NCI-H748 treated with DMSO at 0.1 percent for 48 hours (cell line): ENCODE measurements at regions not wholly inside any gene's neighbourhood (a gene's known extent, or its start where the extent isn't known, plus 50 kb on each side); places are given as distances from the start of the nearest gene placed in this dataset.

Experiments
- DNase-seq: peaks from one replicate; lab custom pipeline; 2025; lab: John Stamatoyannopoulos, UW

DNA sequence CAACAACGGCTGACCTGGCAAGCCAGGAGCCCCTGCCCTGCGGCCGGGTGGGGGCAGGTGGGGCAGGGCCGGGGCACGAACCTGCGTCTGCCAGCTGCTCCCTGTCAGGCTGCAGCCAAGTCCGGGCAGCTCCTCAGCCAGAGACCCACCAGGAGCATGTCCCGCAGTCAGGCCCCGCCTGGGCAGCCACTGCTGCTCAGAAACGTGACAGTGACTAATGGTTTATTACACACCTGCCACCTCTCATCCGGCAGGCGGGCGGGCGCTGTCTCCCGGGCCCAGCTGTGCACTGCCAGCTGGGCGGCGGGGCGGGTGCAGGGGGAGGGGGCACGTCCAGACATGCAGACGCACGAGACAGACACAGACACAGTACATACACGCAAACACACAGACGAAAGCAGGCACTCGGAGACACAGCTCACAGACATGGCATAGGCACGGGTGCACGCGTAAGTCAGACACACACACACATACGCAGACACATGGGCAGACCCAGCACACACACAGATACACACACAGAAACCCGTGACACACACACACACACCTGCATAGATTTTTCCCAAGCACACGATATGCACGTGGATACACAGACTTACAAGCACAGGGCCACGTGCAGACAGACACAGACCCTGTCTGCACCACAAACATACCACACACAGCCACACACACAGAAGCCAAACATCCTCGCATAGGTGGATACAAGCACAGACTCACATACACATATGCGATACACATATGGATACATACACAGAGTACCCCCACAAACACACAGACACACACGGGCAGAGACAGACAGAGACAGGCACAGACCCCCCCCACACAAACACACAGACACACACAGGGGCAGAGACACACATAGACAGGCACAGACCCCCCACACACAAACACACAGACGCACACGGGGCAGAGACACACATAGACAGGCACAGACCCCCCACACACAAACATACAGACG is 248.3 kb upstream of the CIBAR2 start:
- peak; percentile 86 for DNase-seq

DNA sequence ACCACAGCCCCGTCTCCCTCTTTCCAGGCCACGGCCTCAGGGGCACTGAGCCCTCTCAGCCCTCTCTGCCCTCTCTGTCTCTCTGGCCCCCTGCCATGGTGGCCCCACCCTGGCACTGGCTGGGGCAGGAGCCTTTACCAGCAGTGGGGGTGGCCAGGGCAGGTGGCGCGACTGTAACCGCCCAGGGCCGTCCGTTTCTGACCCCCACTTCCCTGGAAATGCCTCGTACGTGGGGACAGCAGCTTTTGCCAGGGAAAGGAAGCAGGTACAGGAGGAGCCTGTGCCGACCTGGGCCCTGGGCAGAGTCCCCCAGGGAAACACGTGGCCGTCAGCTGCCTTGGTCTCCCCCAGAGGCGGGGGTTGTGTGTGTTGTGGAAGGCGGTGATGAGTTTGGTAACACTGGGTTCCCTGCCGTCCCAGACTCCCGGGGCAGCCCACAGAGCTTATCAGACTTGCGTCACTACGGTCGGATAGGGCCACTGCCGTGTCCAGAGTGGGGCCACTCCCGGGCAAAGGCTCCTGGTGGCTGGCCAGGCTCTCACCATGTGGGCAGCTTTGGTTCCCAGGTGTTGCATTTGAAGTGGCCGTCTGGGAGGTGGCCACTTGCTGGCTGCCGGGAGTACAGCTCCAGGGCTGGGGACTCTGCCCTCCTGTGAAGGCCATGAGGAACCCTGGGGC is 249.3 kb upstream of the CIBAR2 start:
- no peak for DNase-seq

DNA sequence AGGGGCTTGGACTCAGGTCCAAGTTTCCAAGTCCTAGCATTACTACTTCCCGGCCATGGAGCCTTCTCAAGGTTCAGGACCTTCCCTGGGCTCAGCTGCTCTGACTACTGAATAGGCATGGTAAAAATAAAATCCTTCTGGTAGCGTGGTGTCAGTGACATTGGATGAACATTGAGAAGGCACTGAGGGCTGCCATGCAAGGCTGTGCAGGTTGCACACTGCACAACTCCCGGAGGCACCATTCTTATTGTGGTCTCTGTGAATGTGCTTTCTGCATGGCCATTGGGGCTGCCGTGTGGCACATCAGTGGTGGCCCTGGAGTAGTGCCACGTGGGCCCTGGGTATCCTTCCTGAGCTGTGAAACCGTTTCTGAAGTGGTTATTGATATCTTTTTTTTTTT is 250.2 kb upstream of the CIBAR2 start:
- DNase-seq: no peak

DNA sequence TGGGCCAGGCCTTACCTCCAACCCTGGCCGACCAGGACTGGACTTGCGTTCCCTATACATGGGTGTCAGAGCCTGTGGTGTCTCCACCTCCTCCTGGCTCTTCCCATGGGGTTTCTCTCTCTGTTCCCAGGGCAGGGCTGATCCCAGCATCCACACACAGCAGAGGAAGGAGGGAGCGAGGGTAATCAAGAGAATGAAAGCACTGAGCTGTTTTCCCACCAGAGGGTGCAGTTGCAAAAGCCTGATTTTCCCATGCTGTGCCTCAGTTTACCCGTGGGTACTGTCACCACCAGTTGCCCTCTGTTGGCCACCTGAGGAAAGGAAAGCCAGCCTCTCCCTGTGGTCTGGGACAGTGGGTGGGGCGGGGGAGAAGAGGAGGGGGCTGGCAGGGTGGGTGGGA is 249.7 kb upstream of the GSE1 start:
- no peak for DNase-seq

DNA sequence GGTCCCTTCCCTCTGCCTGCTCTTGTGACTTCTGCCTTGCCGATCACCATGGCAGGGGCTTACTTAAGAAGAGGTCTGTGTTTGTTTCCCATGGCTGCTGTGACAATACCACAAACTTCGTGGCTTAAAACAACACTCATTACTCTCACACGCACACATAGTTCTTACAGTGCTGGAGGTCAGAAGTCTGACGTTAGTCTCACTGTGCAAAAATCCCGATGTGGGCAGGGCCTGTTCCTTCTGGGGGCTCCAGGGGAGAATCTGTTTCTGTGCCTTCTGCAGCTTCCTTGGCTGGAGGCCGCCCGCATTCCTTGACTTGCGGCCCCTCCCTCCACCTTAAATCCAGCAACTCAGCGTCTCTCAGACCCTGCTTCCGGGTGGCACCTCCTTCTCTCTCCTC is 249.2 kb upstream of the GSE1 start:
- no peak for DNase-seq

DNA sequence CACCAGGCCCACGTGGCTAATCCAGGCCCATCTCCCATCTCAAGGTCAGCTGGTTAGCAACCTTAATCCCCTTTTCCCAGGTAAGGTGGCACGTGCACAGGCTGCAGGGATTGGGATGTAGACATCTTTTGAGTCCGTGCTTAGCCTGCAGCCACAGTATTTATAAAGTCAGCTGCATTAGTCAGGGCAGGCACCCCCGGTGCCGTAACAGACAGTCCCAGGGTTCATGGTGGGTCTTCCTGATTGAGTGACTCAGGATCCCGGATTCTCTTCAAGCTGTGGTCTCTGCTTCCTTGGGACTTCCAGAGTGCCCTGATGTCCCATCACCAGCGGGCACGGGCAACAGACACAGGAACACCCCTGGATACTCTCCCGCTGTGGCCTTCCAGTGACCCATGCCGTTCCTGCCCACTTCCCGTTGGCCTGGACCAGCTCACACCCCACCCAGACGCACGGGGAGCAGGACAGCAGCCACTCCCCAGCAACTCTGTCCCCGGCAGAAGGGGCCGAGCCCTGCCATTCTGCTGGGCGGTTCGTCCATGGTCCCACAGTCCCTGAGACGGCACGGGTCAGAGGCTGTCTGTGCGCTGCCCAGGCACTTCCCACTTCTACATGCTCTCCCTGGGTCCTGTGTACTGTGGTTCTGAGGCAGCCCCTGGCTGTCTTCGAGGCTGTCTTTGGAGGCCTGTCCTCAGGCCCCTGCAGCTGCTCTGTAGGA is 248.6 kb upstream of the GSE1 start:
- DNase-seq: no peak

DNA sequence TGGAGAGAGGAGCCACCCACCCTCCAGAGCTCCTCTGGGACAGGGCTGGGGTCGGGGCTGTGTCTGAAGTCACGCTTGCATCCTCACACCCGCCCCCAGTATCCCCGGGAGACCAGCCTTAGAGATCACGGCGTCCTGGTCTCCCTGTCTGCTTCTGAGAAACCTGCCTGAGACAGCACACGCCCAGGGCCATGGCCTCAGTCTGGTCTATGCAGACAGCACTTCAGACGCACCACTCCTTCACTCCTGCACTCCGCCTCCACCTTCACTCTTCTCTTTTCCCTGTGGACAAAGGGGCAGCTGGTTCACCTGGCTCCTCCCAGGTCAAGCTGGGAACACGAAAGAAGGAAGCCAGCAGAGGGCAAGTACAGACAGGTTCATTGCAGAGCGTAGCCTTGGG is 248.0 kb upstream of the GSE1 start:
- no peak for DNase-seq

DNA sequence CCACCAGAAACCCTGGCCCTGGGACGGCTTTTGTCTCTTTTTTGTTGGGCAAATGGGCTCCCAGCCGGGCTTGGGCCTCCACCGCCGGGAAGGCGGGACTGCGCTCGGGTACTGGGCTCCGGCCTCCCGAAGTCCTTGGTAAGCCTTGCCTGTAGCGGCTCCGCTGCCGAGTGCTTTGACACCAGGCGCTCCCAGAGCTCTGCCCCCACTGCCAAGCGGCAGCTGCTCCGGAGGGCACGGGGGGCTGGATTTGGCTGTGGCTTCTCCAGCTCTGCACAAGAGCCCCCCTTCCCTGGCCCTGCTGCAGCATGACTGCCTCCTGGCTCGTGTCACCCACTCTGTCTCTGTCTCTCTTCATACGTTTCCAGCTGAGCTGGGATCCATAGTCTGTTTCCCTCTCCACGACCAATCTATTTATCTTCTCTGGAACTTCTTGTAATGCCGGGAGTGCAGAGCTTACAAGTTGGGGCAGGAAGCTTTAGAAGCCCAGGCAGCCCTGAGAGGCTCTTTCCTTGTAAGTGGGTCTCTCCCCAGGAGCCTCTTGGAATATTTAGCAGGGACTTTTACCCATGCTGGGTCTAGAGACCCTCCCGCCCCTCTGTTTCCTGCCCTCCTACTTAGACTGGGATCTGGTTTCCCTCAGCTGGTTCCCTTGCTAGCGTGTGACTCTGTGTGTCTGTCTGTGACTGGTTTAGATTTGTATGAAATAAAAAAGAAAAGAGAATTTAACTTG is 246.9 kb upstream of the GSE1 start:
- no peak for DNase-seq

DNA sequence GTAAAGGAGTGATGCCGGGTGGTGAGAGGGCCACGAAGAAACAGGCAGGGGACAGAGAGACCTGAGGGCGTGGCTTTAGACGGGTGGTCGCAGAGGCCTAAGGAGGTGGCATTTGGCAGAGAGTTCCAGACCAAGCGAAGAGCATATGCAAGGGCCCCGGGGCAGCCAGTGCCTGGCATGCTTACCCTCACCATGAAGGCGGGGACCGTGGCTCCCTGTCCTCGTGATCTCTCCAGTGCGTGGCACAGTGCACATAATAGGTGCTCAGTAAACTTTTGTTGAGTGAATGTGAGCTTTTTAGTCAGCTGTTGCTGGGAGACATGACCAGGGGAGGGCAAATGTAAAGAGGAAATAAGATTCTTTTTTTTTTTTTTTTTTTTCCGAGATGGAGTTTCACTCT is 245.6 kb upstream of the GSE1 start:
- no peak for DNase-seq

DNA sequence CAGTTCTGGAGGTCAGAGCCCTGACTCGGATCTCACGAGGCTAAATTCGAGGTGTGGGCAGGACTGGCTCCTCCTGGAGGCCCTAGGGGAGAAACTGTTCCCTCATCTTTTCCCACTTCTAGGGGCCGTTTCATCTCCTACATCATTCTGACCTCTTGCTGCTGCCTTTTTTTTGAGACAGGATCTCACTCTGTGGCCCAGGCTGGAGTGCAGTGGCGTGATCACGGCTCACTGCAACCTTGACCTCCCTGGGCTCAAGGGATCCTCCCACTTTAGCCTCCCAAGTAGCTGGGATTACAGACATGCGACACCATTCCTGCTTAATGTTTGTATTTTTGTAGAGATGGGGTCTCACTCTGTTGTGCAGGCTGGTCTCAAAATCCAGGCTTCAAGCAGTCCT is 244.1 kb upstream of the GSE1 start:
- DNase-seq: no peak

DNA sequence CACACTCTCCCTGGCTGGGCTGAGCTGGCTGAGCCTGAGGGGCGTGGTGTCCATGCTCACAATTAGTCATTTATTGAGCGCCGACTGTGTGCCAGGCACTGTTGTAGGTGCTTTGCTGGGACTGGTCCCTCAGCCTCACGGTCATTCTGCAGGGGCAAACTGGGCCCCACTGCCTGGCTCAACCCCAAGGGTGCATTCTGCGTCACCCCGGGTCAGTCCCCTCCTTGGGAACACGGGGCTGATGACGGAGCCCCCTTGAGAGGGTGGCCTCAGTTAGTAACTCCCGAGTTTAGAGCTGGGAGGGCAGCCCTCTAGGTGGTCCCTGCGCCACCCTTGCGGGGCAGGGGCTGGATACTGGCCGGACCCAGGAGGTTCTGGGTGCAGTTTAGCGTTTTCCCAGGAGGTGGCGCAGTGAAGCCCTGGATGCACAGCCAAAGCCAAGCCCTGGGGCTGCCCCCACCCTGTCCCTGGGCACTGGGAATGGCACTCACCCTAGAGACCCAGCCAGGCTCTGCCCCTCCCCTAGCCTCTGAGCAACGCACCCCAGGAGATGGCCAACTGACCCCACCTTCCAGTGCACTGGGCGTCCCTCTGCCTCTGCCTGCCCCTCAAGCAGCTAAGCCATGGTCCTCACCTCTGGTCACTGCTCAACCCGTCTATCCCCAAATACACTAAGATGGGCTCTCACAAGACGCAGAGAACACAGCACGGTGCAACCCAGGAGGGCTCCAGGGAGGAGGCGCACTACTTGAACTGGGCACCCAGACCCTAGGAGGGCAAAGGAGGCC is 243.2 kb upstream of the GSE1 start:
- no peak for DNase-seq

DNA sequence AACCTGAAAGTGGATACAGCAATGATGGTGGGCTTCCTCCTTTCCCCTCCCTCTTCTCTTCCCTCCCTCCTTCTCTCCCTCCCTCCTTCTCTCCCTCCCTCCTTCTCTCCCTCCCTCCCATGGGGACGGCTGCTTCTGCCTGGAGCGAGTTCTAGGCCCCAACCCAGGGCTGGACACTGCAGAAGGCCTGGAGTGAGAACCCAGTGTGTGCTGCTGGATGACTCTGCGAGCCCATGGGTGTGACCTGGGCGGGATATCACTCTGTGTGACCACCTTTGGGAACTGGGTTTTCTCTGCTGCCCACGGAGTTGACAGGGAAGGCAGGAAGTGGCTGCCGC is 242.6 kb upstream of the GSE1 start:
- DNase-seq: no peak

DNA sequence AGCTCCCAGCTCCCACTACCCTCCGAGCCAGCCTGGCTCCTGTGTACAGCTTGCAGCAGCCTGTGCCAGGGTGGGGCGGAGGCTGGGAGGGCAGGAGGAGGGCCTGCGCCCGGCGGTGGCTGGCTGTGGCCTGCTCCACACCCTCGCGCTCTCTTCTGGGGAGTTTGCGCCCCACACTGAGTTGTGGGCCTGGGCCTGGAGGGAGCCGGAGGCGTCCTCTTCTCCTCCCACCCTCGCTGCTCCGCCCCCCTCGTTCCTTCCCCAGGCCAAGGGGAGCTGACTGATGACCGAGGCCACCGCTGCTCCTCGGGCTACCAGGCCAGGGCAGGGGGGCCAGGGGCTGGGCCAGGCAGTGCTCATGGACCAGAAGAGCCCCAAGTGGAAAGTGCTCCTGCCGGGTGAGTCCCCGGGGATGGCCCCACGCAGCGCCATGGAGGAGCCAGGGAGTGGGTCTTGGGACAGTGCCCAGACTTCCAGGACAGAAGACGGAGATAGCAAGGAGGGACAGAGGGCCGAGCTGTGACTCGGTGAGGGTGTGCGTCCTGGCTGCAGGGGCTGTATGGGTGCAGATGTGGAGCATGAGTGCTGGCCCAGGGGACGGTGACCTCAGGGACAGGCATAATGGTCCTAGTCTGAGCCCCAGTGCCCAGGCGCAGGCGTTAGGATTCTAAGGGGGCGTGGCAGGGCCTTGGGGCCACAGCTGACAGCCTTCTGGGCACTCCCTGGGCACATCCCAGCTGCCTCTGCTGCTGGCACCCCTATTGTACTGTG is 242.1 kb upstream of the GSE1 start:
- no peak for DNase-seq

DNA sequence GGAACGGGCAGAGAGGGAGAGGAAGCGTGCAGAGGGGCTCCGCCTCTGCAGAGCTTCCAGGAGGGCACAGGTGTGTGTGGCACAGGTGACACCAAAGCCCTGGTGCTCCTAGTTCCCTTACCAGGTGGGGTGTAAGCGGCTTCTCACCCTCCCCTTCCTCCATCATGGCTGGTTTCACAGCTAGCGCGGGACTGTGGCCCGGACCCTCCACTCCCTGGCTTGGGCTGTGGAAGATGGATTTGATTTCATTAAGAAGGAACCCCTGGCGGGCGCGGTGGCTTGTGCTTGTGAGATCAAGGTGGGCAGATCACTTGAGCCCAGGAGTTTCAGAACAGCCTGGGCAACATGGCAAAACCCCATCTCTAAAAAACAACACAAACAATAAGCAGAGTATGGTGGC is 241.2 kb upstream of the GSE1 start:
- DNase-seq: no peak

DNA sequence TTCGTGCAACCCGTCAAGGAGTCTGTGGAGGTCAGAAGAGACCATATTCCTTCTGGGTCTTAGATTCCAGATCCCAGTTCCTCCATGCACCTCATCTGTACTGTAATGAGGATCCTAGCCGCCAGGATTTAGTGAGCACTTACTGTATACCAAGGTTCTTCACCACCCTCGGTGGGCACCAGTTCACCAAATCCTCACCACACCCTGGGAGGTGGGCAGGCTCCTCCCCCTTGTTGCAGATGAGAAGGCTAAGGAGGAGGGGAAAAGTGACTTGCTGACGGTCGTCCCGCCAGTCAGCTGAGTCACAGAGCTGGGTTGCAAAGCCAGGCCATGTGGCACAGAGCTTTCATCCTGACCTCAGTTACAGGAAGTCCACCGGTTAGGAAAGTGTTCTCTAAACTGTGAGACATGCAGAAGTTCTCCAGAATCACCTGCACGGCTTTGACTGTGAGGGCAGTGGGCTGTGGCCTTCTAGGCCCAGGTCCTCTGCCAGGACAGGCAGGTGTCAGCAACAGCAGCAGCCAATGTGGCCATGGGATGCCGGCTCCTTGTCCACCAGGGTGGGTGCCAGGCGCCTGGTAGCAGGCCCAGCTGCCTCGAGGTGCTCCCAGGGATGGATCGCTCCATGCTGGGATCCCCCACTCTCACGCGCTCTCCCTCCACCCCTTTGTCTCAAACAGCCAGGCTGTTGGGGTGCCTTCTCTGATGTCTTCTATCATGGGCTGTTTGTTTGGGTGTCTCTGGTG is 240.3 kb upstream of the GSE1 start:
- DNase-seq: no peak

DNA sequence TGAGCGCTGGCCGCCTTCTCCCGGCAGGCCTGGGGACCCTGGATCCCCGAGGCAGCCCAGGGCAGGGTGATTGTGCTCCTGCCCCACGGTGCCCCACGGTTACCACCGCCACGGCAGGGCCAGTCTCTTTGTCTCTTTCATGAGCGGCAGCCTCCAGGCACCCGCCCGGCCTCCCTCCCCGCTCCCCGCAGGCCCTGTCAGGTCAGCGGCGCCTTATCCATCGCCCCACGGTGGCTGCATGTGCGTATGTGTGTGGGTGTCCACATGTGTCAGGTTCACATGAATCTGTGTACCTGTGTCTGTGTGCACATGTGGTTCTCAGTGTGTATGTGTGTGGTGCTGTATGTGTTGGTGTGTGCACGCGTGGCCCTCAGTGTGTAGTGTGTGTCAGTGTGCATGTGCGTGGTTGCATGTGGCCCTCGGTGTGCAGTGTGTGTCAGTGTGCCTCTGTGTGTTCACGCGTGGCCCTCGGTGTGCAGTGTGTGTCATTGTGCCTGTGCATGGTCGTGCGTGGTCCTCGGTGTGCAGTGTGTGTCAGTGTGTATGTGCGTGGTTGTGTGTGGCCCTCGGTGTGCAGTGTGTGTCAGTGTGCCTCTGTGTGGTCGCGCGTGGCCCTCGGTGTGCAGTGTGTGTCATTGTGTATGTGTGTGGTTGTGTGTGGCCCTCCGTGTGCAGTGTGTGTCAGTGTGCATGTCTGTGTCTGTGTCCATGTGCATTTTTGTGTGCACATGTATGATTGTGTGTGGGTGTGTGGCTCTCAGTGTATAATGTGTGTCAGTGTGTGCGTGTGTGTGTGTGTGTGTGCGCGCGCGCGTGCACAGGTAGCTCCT is 239.2 kb upstream of the GSE1 start:
- DNase-seq: no peak

DNA sequence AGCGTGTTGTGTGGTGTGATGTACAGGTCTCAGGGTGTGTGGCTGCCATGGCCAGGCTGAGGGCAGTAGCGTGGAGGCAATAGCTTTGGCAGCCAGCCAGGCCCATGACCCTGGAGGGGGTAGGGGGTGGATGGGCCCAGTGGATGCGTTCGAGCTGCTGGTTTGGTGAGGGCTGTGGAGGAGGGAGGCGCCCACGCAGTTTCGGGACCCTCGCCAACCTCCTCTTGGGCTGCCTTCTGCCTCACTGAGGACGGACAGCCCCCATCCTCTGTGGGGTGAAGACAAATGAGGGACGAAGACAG is 238.6 kb upstream of the GSE1 start:
- no peak for DNase-seq

DNA sequence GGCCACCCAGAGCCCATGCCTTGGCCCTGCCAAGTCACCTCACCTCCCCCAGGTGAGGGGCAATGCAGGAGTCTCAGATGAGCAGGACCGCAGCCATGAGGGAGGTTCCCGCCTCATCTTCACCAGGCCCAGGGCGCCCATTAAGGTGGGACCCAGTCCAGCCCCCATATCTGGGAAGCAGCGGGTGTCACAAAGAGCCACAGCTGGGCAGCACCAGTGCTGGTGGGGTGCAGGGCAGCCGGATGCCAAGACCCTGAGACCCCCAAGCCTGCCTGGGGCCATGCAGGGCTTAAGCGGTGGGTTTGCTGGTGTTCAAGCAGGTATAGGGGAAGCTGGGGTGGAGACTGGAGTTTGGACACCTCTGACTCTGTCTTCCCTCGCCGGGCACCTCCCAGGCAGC is 237.8 kb upstream of the GSE1 start:
- DNase-seq: no peak
